Keratinocyte (primary cell): ENCODE measurements at regions not wholly inside any gene's neighbourhood (a gene's known extent, or its start where the extent isn't known, plus 50 kb on each side); places are given as distances from the start of the nearest gene placed in this dataset.
"Not testable (repeated sequence)": the region's sequence is repeated elsewhere in the genome, so short reads cannot be mapped to it uniquely, and the experiment has no call there.

Experiments
- DNase-seq: peaks from one replicate; pipeline ENCODE4 v3.0.0-alpha.2; 2011; ENCODE audit warnings: low read depth, missing footprints, low spot score
- FAIRE-seq: peaks from 2 replicates; lab custom pipeline; 2011; peaks lifted over from hg19 to GRCh38; lab: Jason Lieb, UNC
- H2AFZ ChIP-seq: 2 replicates; pipeline ENCODE4 v1.6.0; 2012; ENCODE audit warnings: low read length, control low read depth, inconsistent platforms; ENCODE audit not compliant: control insufficient read depth
- H3K27ac ChIP-seq: 2 replicates; pipeline ENCODE4 v1.5.1; 2011; ENCODE audit warnings: low read length; ENCODE audit not compliant: control insufficient read depth, insufficient read depth
- H3K27me3 ChIP-seq: 3 replicates; pipeline ENCODE4 v1.6.0; 2011; ENCODE audit warnings: low read length; ENCODE audit not compliant: control insufficient read depth, insufficient read depth; ENCODE audit errors: extremely low read depth
- H3K36me3 ChIP-seq, 2 experiments: 2 replicates in 1 of 2; 3 replicates in 1 of 2; pipeline ENCODE4 v1.5.1; 2011; ENCODE audit warnings: low read length in 2 of 2, mild to moderate bottlenecking in 1 of 2; ENCODE audit not compliant: control insufficient read depth in 2 of 2, insufficient read depth in 2 of 2; ENCODE audit errors: extremely low read depth in 1 of 2
- H3K4me1 ChIP-seq: 3 replicates; pipeline ENCODE4 v1.5.1; 2011; ENCODE audit warnings: low read length; ENCODE audit not compliant: control insufficient read depth, insufficient read depth; ENCODE audit errors: extremely low read depth
- H3K4me2 ChIP-seq: 3 replicates; pipeline ENCODE4 v1.6.0; 2011; ENCODE audit warnings: low read depth, low read length; ENCODE audit not compliant: control insufficient read depth, insufficient read depth; ENCODE audit errors: extremely low read depth
- H3K4me3 ChIP-seq, 3 experiments: fragments of 200-600 bp in 1 of 3; sonication (generic) in 1 of 3; 2 replicates in 2 of 3; 3 replicates in 1 of 3; pipeline ENCODE4 v1.5.1; 2011 to 2016; ENCODE audit warnings: low read length in 3 of 3, mild to moderate bottlenecking in 3 of 3, control low read depth in 2 of 3, inconsistent platforms in 1 of 3, low read depth in 1 of 3, mixed read lengths in 1 of 3, mixed run types in 1 of 3, moderate library complexity in 1 of 3; ENCODE audit not compliant: control insufficient read depth in 2 of 3, insufficient read depth in 2 of 3; ENCODE audit errors: extremely low read depth in 1 of 3
- H3K79me2 ChIP-seq: 2 replicates; pipeline ENCODE4 v1.6.0; 2012; ENCODE audit warnings: low read length; ENCODE audit not compliant: control insufficient read depth, insufficient read depth
- H3K9ac ChIP-seq: 3 replicates; pipeline ENCODE4 v1.6.0; 2011; ENCODE audit warnings: low read length; ENCODE audit not compliant: control insufficient read depth, insufficient read depth; ENCODE audit errors: extremely low read depth
- H3K9me1 ChIP-seq: 3 replicates; pipeline ENCODE4 v1.6.0; 2011; ENCODE audit warnings: low read length; ENCODE audit not compliant: control insufficient read depth, insufficient read depth; ENCODE audit errors: extremely low read depth
- H3K9me3 ChIP-seq: 2 replicates; pipeline ENCODE4 v1.5.1; 2012; ENCODE audit warnings: low read depth, low read length; ENCODE audit not compliant: control insufficient read depth
- H4K20me1 ChIP-seq: 3 replicates; pipeline ENCODE4 v1.6.0; 2011; ENCODE audit warnings: low read length; ENCODE audit not compliant: control insufficient read depth, insufficient read depth; ENCODE audit errors: extremely low read depth
- EZH2 ChIP-seq: IDR thresholded peaks from one replicate; pipeline ENCODE4 v1.6.1; 2012; ENCODE audit warnings: inconsistent platforms, mild to moderate bottlenecking, low read length, moderate library complexity
- dilution Hi-C: fragments of 300-500 bp; cut with MboI; formaldehyde crosslinking; loops from one replicate; pipeline ENCODE4 v1.7.0; 2020; ENCODE audit warnings: low sequenced_read_pairs; ENCODE audit not compliant: extremely low pct_ligation_motif_present
- TF ChIP-seq, protein P1 (sequence below), 3 experiments: IDR thresholded peaks in 1 of 3; conservative IDR thresholded peaks in 1 of 3; optimal IDR thresholded peaks in 1 of 3; 2 replicates in 2 of 3; 3 replicates in 1 of 3; pipeline versions ENCODE3 to v1.5.1; 2011; ENCODE audit warnings: low read length in 3 of 3, mild to moderate bottlenecking in 3 of 3, moderate library complexity in 2 of 3, control low read depth in 1 of 3, inconsistent platforms in 1 of 3; ENCODE audit not compliant: insufficient read depth in 2 of 3; ENCODE audit errors: extremely low read depth in 1 of 3

- FAIRE-seq (peak; percentile 87), DNase-seq (peak; percentile 89)
- dilution Hi-C loops: no loop called here
- Histone ChIP-seq H3K4me3 (no peak overlapping the region), H3K4me2 (no peak overlapping the region), H2AFZ (no peak overlapping the region), H3K9ac (no peak overlapping the region), H3K4me1 (peaks cover 10% of the 10 kb centered on the region), H4K20me1 (no peaks in the 10 kb centered on the region), H3K79me2 (no peaks in the 10 kb centered on the region), H3K36me3 (no peaks in the 10 kb centered on the region), H3K27ac (no peak overlapping the region), H3K9me1 (no peaks in the 10 kb centered on the region), H3K9me3 (no peaks in the 10 kb centered on the region), H3K27me3 (no peaks in the 10 kb centered on the region)
- TF ChIP-seq, protein P1, sequence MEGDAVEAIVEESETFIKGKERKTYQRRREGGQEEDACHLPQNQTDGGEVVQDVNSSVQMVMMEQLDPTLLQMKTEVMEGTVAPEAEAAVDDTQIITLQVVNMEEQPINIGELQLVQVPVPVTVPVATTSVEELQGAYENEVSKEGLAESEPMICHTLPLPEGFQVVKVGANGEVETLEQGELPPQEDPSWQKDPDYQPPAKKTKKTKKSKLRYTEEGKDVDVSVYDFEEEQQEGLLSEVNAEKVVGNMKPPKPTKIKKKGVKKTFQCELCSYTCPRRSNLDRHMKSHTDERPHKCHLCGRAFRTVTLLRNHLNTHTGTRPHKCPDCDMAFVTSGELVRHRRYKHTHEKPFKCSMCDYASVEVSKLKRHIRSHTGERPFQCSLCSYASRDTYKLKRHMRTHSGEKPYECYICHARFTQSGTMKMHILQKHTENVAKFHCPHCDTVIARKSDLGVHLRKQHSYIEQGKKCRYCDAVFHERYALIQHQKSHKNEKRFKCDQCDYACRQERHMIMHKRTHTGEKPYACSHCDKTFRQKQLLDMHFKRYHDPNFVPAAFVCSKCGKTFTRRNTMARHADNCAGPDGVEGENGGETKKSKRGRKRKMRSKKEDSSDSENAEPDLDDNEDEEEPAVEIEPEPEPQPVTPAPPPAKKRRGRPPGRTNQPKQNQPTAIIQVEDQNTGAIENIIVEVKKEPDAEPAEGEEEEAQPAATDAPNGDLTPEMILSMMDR (optimal IDR thresholded peaks at IDR 0.05 in 1 of 3, IDR thresholded peaks at IDR 0.05 in 1 of 3, conservative IDR thresholded peaks at IDR 0.05 in 1 of 3; ENCODE audit: extremely low read depth in 1 of 3, insufficient read depth in 2 of 3, low read length in 3 of 3): no peak
These were observed 177.8 kb downstream of the KLF13 start for GRCh38 chr15:31504462-31504839.

GRCh38 chr15:31507573-31507972, 180.9 kb downstream of the KLF13 start:
- H3K27ac ChIP-seq, H4K20me1 ChIP-seq, H3K9me1 ChIP-seq, dilution Hi-C loops, H3K9me3 ChIP-seq, H2AFZ ChIP-seq, H3K4me3 ChIP-seq, H3K4me2 ChIP-seq, DNase-seq, H3K27me3 ChIP-seq, H3K9ac ChIP-seq, H3K79me2 ChIP-seq, H3K36me3 ChIP-seq: not testable (repeated sequence)
- peak; percentile 17 for FAIRE-seq
- H3K4me1 ChIP-seq: peaks cover 12% of the 10 kb centered on the region

DNA sequence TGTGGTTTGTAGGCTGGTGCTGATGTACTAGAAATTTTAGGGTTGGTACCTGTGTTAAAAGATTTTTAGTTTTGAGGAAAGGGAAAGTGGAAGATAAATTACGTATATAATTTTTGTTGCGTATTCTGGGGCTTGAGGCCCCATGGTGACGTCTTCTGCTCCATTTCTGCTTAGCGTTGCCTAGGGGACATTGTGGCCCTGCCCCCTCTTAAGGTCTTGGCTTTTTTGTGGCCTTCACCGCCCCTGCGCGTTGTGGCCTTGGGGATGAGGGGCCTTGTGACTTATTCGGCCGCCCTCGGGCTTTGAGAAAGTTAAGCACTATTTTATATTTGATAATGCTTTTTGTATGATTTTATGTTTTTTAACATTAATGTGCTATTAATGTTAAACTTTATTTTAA, 182.0 kb downstream of the KLF13 start:
- no peak overlapping the region for H3K27ac ChIP-seq
- H3K9me1 ChIP-seq: no peaks in the 10 kb centered on the region
- FAIRE-seq (no peak), DNase-seq (no peak)
- H3K36me3 ChIP-seq: no peaks in the 10 kb centered on the region
- no peak overlapping the region for H3K4me2 ChIP-seq
- H3K79me2 ChIP-seq: no peaks in the 10 kb centered on the region
- no peak overlapping the region for H2AFZ ChIP-seq
- no peaks in the 10 kb centered on the region for H3K9me3 ChIP-seq
- peaks cover 12% of the 10 kb centered on the region for H3K4me1 ChIP-seq
- H3K9ac ChIP-seq: no peak overlapping the region
- no peak overlapping the region for H3K4me3 ChIP-seq
- H3K27me3 ChIP-seq: no peaks in the 10 kb centered on the region
- TF ChIP-seq, protein P1 (optimal IDR thresholded peaks at IDR 0.05 in 1 of 3, IDR thresholded peaks at IDR 0.05 in 1 of 3, conservative IDR thresholded peaks at IDR 0.05 in 1 of 3; ENCODE audit: extremely low read depth in 1 of 3, insufficient read depth in 2 of 3, low read length in 3 of 3): no peak
- no peak for TF ChIP-seq EZH2
- no peaks in the 10 kb centered on the region for H4K20me1 ChIP-seq
- dilution Hi-C loops: no loop called here
